ENCODE measurements at regions not wholly inside any gene's neighbourhood (a gene's known extent, or its start where the extent isn't known, plus 50 kb on each side); places are given as distances from the start of the nearest gene placed in this dataset.

- TF ChIP-seq CTCF (IDR thresholded peaks at IDR 0.05; ENCODE audit: low read length) (no peak), EZH2 (IDR thresholded peaks at IDR 0.05; ENCODE audit: borderline replicate concordance, low read length) (no peak)
Observed at GRCh38 chr5:7991125-7991821, 122.3 kb downstream of the MTRR start.

All from OCI-LY1 (cell line).